ENCODE measurements at regions not wholly inside any gene's neighbourhood (a gene's known extent, or its start where the extent isn't known, plus 50 kb on each side); places are given as distances from the start of the nearest gene placed in this dataset.

- no peak for TF ChIP-seq POLR2AphosphoS5 (IDR thresholded peaks at IDR 0.05; ENCODE audit: low read depth, low read length)
- TF ChIP-seq, protein P1, sequence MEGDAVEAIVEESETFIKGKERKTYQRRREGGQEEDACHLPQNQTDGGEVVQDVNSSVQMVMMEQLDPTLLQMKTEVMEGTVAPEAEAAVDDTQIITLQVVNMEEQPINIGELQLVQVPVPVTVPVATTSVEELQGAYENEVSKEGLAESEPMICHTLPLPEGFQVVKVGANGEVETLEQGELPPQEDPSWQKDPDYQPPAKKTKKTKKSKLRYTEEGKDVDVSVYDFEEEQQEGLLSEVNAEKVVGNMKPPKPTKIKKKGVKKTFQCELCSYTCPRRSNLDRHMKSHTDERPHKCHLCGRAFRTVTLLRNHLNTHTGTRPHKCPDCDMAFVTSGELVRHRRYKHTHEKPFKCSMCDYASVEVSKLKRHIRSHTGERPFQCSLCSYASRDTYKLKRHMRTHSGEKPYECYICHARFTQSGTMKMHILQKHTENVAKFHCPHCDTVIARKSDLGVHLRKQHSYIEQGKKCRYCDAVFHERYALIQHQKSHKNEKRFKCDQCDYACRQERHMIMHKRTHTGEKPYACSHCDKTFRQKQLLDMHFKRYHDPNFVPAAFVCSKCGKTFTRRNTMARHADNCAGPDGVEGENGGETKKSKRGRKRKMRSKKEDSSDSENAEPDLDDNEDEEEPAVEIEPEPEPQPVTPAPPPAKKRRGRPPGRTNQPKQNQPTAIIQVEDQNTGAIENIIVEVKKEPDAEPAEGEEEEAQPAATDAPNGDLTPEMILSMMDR (IDR thresholded peaks at IDR 0.05), result no peak
- no peak for TF ChIP-seq TCF7L2 (IDR thresholded peaks at IDR 0.05; ENCODE audit: low read depth, low read length)
- no peak for TF ChIP-seq SIN3A (IDR thresholded peaks at IDR 0.05; ENCODE audit: borderline replicate concordance, insufficient read depth, low read depth, low read length)
Measured at GRCh38 chr18:68560128-68560527, 154.8 kb downstream of the TMX3 start.
